HG02870 (cell line): ENCODE measurements at regions not wholly inside any gene's neighbourhood (a gene's known extent, or its start where the extent isn't known, plus 50 kb on each side); places are given as distances from the start of the nearest gene placed in this dataset.

Experiments used
- ATAC-seq: cut with Tn5 transposase; IDR thresholded peaks from one replicate; pipeline ENCODE4 v1.9.1; 2021; ENCODE audit warnings: mild to moderate bottlenecking, moderate library complexity; ENCODE audit not compliant: unreplicated experiment

- no peak for ATAC-seq
These were observed 2556.7 kb upstream of the PCDH20 start for GRCh38 chr13:63972328-63972727.

GRCh38 chr13:63954683-63955082 is 2539.0 kb upstream of the PCDH20 start:
- ATAC-seq = no peak

GRCh38 chr13:63948045-63948444 is 2532.4 kb upstream of the PCDH20 start:
- ATAC-seq = no peak

GRCh38 chr13:63944911-63945310 is 2529.3 kb upstream of the PCDH20 start:
- ATAC-seq = no peak

GRCh38 chr13:63942372-63942771 is 2526.7 kb upstream of the PCDH20 start:
- no peak for ATAC-seq

GRCh38 chr13:63938851-63939250 is 2523.2 kb upstream of the PCDH20 start:
- no peak for ATAC-seq

GRCh38 chr13:63910511-63910910 is 2494.9 kb upstream of the PCDH20 start:
- ATAC-seq = no peak

- no peak for ATAC-seq
These were observed 2494.2 kb upstream of the PCDH20 start for GRCh38 chr13:63909726-63910375.

- ATAC-seq = no peak
These were observed 2486.5 kb upstream of the PCDH20 start for GRCh38 chr13:63902141-63902540.

GRCh38 chr13:63901630-63902029 is 2486.0 kb upstream of the PCDH20 start:
- no peak for ATAC-seq

- no peak for ATAC-seq
These were observed 2484.8 kb upstream of the PCDH20 start for GRCh38 chr13:63900406-63900805.

GRCh38 chr13:63896321-63896720 is 2480.7 kb upstream of the PCDH20 start:
- no peak for ATAC-seq

GRCh38 chr13:63882052-63882451 is 2466.4 kb upstream of the PCDH20 start:
- no peak for ATAC-seq

- ATAC-seq = no peak
These were observed 2465.1 kb upstream of the PCDH20 start for GRCh38 chr13:63880705-63881104.

- ATAC-seq = no peak
These were observed 2458.3 kb upstream of the PCDH20 start for GRCh38 chr13:63873936-63874335.

- no peak for ATAC-seq
These were observed 2448.7 kb upstream of the PCDH20 start for GRCh38 chr13:63864171-63864902.

- ATAC-seq = no peak
These were observed 2439.9 kb upstream of the PCDH20 start for GRCh38 chr13:63855457-63856118.

- no peak for ATAC-seq
These were observed 2438.2 kb upstream of the PCDH20 start for GRCh38 chr13:63853816-63854215.

- no peak for ATAC-seq
These were observed 2435.9 kb upstream of the PCDH20 start for GRCh38 chr13:63851526-63851925.

GRCh38 chr13:63843766-63844699 is 2428.4 kb upstream of the PCDH20 start:
- no peak for ATAC-seq

- ATAC-seq = no peak
These were observed 2426.5 kb upstream of the PCDH20 start for GRCh38 chr13:63842102-63842501.
